ENCODE measurements at regions not wholly inside any gene's neighbourhood (a gene's known extent, or its start where the extent isn't known, plus 50 kb on each side); places are given as distances from the start of the nearest gene placed in this dataset.

DNA sequence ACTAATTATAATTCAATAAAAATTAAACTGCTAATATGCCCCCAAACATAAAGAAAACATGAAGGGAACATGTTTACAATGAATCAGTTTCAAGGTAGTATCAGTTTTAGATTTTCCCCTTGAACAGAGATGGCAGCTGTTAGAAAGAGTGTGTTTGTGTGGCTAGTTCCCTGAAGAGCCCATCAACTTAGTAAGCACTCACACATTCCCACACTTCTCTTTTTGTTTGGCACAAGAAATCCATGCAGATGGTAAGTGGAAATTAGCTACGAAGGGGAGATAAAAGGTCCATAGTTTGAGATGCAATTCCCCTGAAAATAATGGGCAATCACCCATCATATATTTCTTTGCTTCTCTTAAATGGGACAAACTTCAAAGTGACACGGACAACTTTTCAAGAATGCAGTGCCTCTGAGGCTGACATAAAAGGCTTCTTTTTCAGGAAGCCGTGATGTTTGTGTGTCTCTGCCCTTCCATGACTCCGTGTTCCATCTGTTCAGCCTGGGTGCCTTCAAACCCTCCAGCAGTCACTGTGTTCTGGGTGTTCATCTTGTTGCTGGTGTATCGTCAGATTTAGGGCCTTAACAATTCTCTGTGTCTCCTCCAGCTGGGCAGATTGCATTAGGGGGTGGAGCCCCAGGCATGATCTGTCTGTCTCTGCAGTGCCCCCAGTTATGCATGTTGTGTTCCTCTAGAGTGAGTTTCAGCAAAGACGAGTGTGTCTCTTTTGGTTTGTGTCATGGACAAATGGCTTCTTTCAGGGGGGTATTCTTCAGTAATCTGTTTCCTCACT, 259.5 kb upstream of the NPY start:
- no peaks in the 10 kb centered on the region for H3K27me3 ChIP-seq (ENCODE audit: insufficient read depth, low read depth, low read length)
- H4K20me1 ChIP-seq (ENCODE audit: insufficient read depth): no peaks in the 10 kb centered on the region
- no peaks in the 10 kb centered on the region for H3F3A ChIP-seq (ENCODE audit: insufficient read depth, low read length, poor library complexity, severe bottlenecking)
- no peaks in the 10 kb centered on the region for H3K36me3 ChIP-seq (ENCODE audit: insufficient read depth, low read length)
- no peak overlapping the region for H3K4me2 ChIP-seq (ENCODE audit: low read length)
- no peaks in the 10 kb centered on the region for H3K9me3 ChIP-seq (ENCODE audit: low read length)
- no peak overlapping the region for H3K4me3 ChIP-seq (ENCODE audit: low read length)
- no peak overlapping the region for H2AFZ ChIP-seq (ENCODE audit: low read depth, low read length)
- H3K9ac ChIP-seq (ENCODE audit: low read length): no peak overlapping the region
- H3K9me2 ChIP-seq (ENCODE audit: insufficient read depth, low read length): no peaks in the 10 kb centered on the region
- H3K27ac ChIP-seq (ENCODE audit: low read length): no peak overlapping the region
- no peaks in the 10 kb centered on the region for H3K79me2 ChIP-seq (replicated peaks; ENCODE audit: insufficient read depth, low read length)
- TF ChIP-seq EZH2 (IDR thresholded peaks at IDR 0.05; ENCODE audit: borderline replicate concordance, insufficient read depth, low read length, poor library complexity, severe bottlenecking) (no peak), SMC3 (conservative IDR thresholded peaks at IDR 0.05; ENCODE audit: poor library complexity) (no peak), POLR2AphosphoS5 (IDR thresholded peaks at IDR 0.05) (no peak), EP300 (conservative IDR thresholded peaks at IDR 0.05; ENCODE audit: poor library complexity, severe bottlenecking) (no peak), TAF1 (IDR thresholded peaks at IDR 0.05; ENCODE audit: low read depth) (no peak), RAD21 (conservative IDR thresholded peaks at IDR 0.05) (no peak), MXI1 (conservative IDR thresholded peaks at IDR 0.05; ENCODE audit: poor library complexity, severe bottlenecking) (no peak)
- TF ChIP-seq, protein P1, sequence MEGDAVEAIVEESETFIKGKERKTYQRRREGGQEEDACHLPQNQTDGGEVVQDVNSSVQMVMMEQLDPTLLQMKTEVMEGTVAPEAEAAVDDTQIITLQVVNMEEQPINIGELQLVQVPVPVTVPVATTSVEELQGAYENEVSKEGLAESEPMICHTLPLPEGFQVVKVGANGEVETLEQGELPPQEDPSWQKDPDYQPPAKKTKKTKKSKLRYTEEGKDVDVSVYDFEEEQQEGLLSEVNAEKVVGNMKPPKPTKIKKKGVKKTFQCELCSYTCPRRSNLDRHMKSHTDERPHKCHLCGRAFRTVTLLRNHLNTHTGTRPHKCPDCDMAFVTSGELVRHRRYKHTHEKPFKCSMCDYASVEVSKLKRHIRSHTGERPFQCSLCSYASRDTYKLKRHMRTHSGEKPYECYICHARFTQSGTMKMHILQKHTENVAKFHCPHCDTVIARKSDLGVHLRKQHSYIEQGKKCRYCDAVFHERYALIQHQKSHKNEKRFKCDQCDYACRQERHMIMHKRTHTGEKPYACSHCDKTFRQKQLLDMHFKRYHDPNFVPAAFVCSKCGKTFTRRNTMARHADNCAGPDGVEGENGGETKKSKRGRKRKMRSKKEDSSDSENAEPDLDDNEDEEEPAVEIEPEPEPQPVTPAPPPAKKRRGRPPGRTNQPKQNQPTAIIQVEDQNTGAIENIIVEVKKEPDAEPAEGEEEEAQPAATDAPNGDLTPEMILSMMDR (IDR thresholded peaks at IDR 0.05; ENCODE audit: poor library complexity, severe bottlenecking): no peak
- TF ChIP-seq, protein P2, sequence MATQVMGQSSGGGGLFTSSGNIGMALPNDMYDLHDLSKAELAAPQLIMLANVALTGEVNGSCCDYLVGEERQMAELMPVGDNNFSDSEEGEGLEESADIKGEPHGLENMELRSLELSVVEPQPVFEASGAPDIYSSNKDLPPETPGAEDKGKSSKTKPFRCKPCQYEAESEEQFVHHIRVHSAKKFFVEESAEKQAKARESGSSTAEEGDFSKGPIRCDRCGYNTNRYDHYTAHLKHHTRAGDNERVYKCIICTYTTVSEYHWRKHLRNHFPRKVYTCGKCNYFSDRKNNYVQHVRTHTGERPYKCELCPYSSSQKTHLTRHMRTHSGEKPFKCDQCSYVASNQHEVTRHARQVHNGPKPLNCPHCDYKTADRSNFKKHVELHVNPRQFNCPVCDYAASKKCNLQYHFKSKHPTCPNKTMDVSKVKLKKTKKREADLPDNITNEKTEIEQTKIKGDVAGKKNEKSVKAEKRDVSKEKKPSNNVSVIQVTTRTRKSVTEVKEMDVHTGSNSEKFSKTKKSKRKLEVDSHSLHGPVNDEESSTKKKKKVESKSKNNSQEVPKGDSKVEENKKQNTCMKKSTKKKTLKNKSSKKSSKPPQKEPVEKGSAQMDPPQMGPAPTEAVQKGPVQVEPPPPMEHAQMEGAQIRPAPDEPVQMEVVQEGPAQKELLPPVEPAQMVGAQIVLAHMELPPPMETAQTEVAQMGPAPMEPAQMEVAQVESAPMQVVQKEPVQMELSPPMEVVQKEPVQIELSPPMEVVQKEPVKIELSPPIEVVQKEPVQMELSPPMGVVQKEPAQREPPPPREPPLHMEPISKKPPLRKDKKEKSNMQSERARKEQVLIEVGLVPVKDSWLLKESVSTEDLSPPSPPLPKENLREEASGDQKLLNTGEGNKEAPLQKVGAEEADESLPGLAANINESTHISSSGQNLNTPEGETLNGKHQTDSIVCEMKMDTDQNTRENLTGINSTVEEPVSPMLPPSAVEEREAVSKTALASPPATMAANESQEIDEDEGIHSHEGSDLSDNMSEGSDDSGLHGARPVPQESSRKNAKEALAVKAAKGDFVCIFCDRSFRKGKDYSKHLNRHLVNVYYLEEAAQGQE (IDR thresholded peaks at IDR 0.05; ENCODE audit: borderline replicate concordance): no peak

DNA sequence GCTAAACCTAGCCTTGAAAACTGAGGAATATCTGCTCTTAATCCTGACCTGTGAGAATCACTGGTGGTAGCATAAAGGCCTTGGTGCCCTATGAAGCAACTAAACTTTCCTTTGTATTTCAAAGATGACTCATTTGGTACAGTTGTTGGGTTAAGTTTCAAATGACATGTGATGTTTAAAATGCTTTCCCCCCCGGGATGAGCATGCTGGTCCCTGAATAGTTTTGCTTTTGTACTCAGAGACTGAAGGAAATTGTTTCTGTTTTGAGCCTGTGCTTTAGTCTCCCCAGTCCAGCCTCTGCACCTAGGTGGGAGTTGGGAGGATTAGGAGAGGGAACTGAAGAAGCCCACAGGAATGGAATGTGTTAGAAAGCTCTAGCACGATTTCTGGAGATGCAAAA, 258.9 kb upstream of the NPY start:
- H3K9me3 ChIP-seq (ENCODE audit: low read length): no peaks in the 10 kb centered on the region
- H3F3A ChIP-seq (ENCODE audit: insufficient read depth, low read length, poor library complexity, severe bottlenecking): no peaks in the 10 kb centered on the region
- no peak overlapping the region for H3K27ac ChIP-seq (ENCODE audit: low read length)
- no peak for TF ChIP-seq EP300 (conservative IDR thresholded peaks at IDR 0.05; ENCODE audit: poor library complexity, severe bottlenecking)
- TF ChIP-seq SMC3 (conservative IDR thresholded peaks at IDR 0.05; ENCODE audit: poor library complexity): no peak
- no peak for TF ChIP-seq POLR2AphosphoS5 (IDR thresholded peaks at IDR 0.05)
- TF ChIP-seq, protein P1 (IDR thresholded peaks at IDR 0.05; ENCODE audit: poor library complexity, severe bottlenecking): no peak
- TF ChIP-seq TAF1 (IDR thresholded peaks at IDR 0.05; ENCODE audit: low read depth): no peak
- TF ChIP-seq EZH2 (IDR thresholded peaks at IDR 0.05; ENCODE audit: borderline replicate concordance, insufficient read depth, low read length, poor library complexity, severe bottlenecking): no peak
- TF ChIP-seq RAD21 (conservative IDR thresholded peaks at IDR 0.05): no peak
- TF ChIP-seq, protein P2 (IDR thresholded peaks at IDR 0.05; ENCODE audit: borderline replicate concordance): no peak
- no peak for TF ChIP-seq MXI1 (conservative IDR thresholded peaks at IDR 0.05; ENCODE audit: poor library complexity, severe bottlenecking)
- no peaks in the 10 kb centered on the region for H3K36me3 ChIP-seq (ENCODE audit: insufficient read depth, low read length)
- no peaks in the 10 kb centered on the region for H3K9me2 ChIP-seq (ENCODE audit: insufficient read depth, low read length)
- no peak overlapping the region for H2AFZ ChIP-seq (ENCODE audit: low read depth, low read length)
- H3K4me2 ChIP-seq (ENCODE audit: low read length): no peak overlapping the region
- no peaks in the 10 kb centered on the region for H4K20me1 ChIP-seq (ENCODE audit: insufficient read depth)
- no peaks in the 10 kb centered on the region for H3K27me3 ChIP-seq (ENCODE audit: insufficient read depth, low read depth, low read length)
- H3K4me3 ChIP-seq (ENCODE audit: low read length): no peak overlapping the region
- H3K79me2 ChIP-seq (replicated peaks; ENCODE audit: insufficient read depth, low read length): no peaks in the 10 kb centered on the region
- H3K9ac ChIP-seq (ENCODE audit: low read length): no peak overlapping the region
